C1 segment of cervical spinal cord (tissue), 14 donors: ENCODE measurements at regions not wholly inside any gene's neighbourhood (a gene's known extent, or its start where the extent isn't known, plus 50 kb on each side); places are given as distances from the start of the nearest gene placed in this dataset.

Experiments used
- DNase-seq, 14 donors: peaks; one replicate each; lab custom pipeline; 2025; lab: John Stamatoyannopoulos, UW

GRCh38 chr12:24560831-24561271, 388.1 kb downstream of the BCAT1 start:
- peak in 3 of 14 donors; percentile 9 to 26 (median 12) for DNase-seq

GRCh38 chr12:24560192-24560775, 388.6 kb downstream of the BCAT1 start:
- DNase-seq, result no peak

GRCh38 chr12:24557738-24558137, 391.2 kb downstream of the BCAT1 start:
- DNase-seq, result no peak

GRCh38 chr12:24555730-24556129, 393.2 kb downstream of the BCAT1 start:
- no peak for DNase-seq

GRCh38 chr12:24554612-24555295, 394.1 kb downstream of the BCAT1 start:
- DNase-seq, result peak in 1 of 14 donors; percentile 5

GRCh38 chr12:24553259-24553658, 395.6 kb downstream of the BCAT1 start:
- DNase-seq, result no peak

- DNase-seq, result no peak
Measured at GRCh38 chr12:24551163-24551786, 397.6 kb downstream of the BCAT1 start.

GRCh38 chr12:24550609-24551008, 398.3 kb downstream of the BCAT1 start:
- no peak for DNase-seq

- DNase-seq, result no peak
Measured at GRCh38 chr12:24546661-24547060, 402.2 kb downstream of the BCAT1 start.

GRCh38 chr12:24546084-24546483, 402.8 kb downstream of the BCAT1 start:
- no peak for DNase-seq

- DNase-seq, result no peak
Measured at GRCh38 chr12:24544368-24544767, 404.5 kb downstream of the BCAT1 start.

- no peak for DNase-seq
Measured at GRCh38 chr12:24541193-24541871, 407.6 kb downstream of the BCAT1 start.

GRCh38 chr12:24539646-24540045, 409.3 kb downstream of the BCAT1 start:
- no peak for DNase-seq

- DNase-seq, result no peak
Measured at GRCh38 chr12:24537083-24537860, 411.6 kb downstream of the BCAT1 start.

GRCh38 chr12:24535334-24536069, 413.4 kb downstream of the BCAT1 start:
- no peak for DNase-seq

GRCh38 chr12:24534622-24535021, 414.3 kb downstream of the BCAT1 start:
- DNase-seq, result no peak

- no peak for DNase-seq
Measured at GRCh38 chr12:24533716-24534352, 415.1 kb downstream of the BCAT1 start.

- no peak for DNase-seq
Measured at GRCh38 chr12:24530689-24531088, 418.2 kb downstream of the BCAT1 start.

- no peak for DNase-seq
Measured at GRCh38 chr12:24527102-24527501, 421.8 kb downstream of the BCAT1 start.

GRCh38 chr12:24522736-24523135, 426.2 kb downstream of the BCAT1 start:
- DNase-seq, result no peak
